Keratinocyte (primary cell): ENCODE measurements at regions not wholly inside any gene's neighbourhood (a gene's known extent, or its start where the extent isn't known, plus 50 kb on each side); places are given as distances from the start of the nearest gene placed in this dataset.

ENCODE experiments used
- DNase-seq: peaks from one replicate; pipeline ENCODE4 v3.0.0-alpha.2; 2011; ENCODE audit warnings: low read depth, missing footprints, low spot score
- FAIRE-seq: peaks from 2 replicates; lab custom pipeline; 2011; peaks lifted over from hg19 to GRCh38; lab: Jason Lieb, UNC
- H2AFZ ChIP-seq: 2 replicates; pipeline ENCODE4 v1.6.0; 2012; ENCODE audit warnings: low read length, control low read depth, inconsistent platforms; ENCODE audit not compliant: control insufficient read depth
- H3K27ac ChIP-seq: 2 replicates; pipeline ENCODE4 v1.5.1; 2011; ENCODE audit warnings: low read length; ENCODE audit not compliant: control insufficient read depth, insufficient read depth
- H3K27me3 ChIP-seq: 3 replicates; pipeline ENCODE4 v1.6.0; 2011; ENCODE audit warnings: low read length; ENCODE audit not compliant: control insufficient read depth, insufficient read depth; ENCODE audit errors: extremely low read depth
- H3K36me3 ChIP-seq, 2 experiments: 2 replicates in 1 of 2; 3 replicates in 1 of 2; pipeline ENCODE4 v1.5.1; 2011; ENCODE audit warnings: low read length in 2 of 2, mild to moderate bottlenecking in 1 of 2; ENCODE audit not compliant: control insufficient read depth in 2 of 2, insufficient read depth in 2 of 2; ENCODE audit errors: extremely low read depth in 1 of 2
- H3K4me1 ChIP-seq: 3 replicates; pipeline ENCODE4 v1.5.1; 2011; ENCODE audit warnings: low read length; ENCODE audit not compliant: control insufficient read depth, insufficient read depth; ENCODE audit errors: extremely low read depth
- H3K4me2 ChIP-seq: 3 replicates; pipeline ENCODE4 v1.6.0; 2011; ENCODE audit warnings: low read depth, low read length; ENCODE audit not compliant: control insufficient read depth, insufficient read depth; ENCODE audit errors: extremely low read depth
- H3K4me3 ChIP-seq, 3 experiments: fragments of 200-600 bp in 1 of 3; sonication (generic) in 1 of 3; 2 replicates in 2 of 3; 3 replicates in 1 of 3; pipeline ENCODE4 v1.5.1; 2011 to 2016; ENCODE audit warnings: low read length in 3 of 3, mild to moderate bottlenecking in 3 of 3, control low read depth in 2 of 3, inconsistent platforms in 1 of 3, low read depth in 1 of 3, mixed read lengths in 1 of 3, mixed run types in 1 of 3, moderate library complexity in 1 of 3; ENCODE audit not compliant: control insufficient read depth in 2 of 3, insufficient read depth in 2 of 3; ENCODE audit errors: extremely low read depth in 1 of 3
- H3K79me2 ChIP-seq: 2 replicates; pipeline ENCODE4 v1.6.0; 2012; ENCODE audit warnings: low read length; ENCODE audit not compliant: control insufficient read depth, insufficient read depth
- H3K9ac ChIP-seq: 3 replicates; pipeline ENCODE4 v1.6.0; 2011; ENCODE audit warnings: low read length; ENCODE audit not compliant: control insufficient read depth, insufficient read depth; ENCODE audit errors: extremely low read depth
- H3K9me1 ChIP-seq: 3 replicates; pipeline ENCODE4 v1.6.0; 2011; ENCODE audit warnings: low read length; ENCODE audit not compliant: control insufficient read depth, insufficient read depth; ENCODE audit errors: extremely low read depth
- H3K9me3 ChIP-seq: 2 replicates; pipeline ENCODE4 v1.5.1; 2012; ENCODE audit warnings: low read depth, low read length; ENCODE audit not compliant: control insufficient read depth
- H4K20me1 ChIP-seq: 3 replicates; pipeline ENCODE4 v1.6.0; 2011; ENCODE audit warnings: low read length; ENCODE audit not compliant: control insufficient read depth, insufficient read depth; ENCODE audit errors: extremely low read depth
- EZH2 ChIP-seq: IDR thresholded peaks from one replicate; pipeline ENCODE4 v1.6.1; 2012; ENCODE audit warnings: inconsistent platforms, mild to moderate bottlenecking, low read length, moderate library complexity
- dilution Hi-C: fragments of 300-500 bp; cut with MboI; formaldehyde crosslinking; loops from one replicate; pipeline ENCODE4 v1.7.0; 2020; ENCODE audit warnings: low sequenced_read_pairs; ENCODE audit not compliant: extremely low pct_ligation_motif_present
- TF ChIP-seq, protein P1 (sequence below), 3 experiments: IDR thresholded peaks in 1 of 3; conservative IDR thresholded peaks in 1 of 3; optimal IDR thresholded peaks in 1 of 3; 2 replicates in 2 of 3; 3 replicates in 1 of 3; pipeline versions ENCODE3 to v1.5.1; 2011; ENCODE audit warnings: low read length in 3 of 3, mild to moderate bottlenecking in 3 of 3, moderate library complexity in 2 of 3, control low read depth in 1 of 3, inconsistent platforms in 1 of 3; ENCODE audit not compliant: insufficient read depth in 2 of 3; ENCODE audit errors: extremely low read depth in 1 of 3

DNA sequence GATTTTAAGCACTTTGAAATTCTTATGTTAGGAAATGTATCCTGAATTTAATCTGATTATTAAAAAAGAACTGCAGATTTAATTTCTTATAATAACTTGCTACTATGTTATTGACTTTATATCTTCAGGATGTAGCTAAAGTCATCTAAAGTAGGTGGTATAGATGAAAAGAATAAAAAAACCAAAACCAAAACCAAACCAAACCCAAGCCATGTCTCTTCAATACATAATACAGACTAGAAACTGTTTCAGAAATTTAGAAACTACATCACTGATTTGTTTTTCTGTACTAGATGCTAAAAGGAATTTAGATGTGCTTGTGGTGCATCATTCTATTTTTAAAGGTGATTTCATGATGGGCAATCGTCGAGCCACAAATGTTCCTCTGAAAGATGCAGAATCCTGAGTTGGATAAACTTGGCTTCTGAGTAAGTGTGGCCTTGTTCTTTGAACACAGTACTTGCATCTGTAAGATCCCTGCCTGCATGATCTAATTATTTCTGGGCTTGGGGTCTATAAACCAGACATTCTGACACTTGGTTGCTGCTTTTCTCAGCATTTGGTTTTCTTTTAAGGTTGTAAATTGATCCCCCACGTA is 287.1 kb upstream of the SUCLG2 start:
- dilution Hi-C loops = no loop called here
- Histone ChIP-seq H3K36me3 (no peaks in the 10 kb centered on the region), H3K9me3 (no peaks in the 10 kb centered on the region), H3K4me3 (no peak overlapping the region), H3K27me3 (no peaks in the 10 kb centered on the region), H3K79me2 (no peaks in the 10 kb centered on the region), H3K9me1 (no peaks in the 10 kb centered on the region), H3K27ac (no peak overlapping the region), H4K20me1 (no peaks in the 10 kb centered on the region), H3K4me1 (no peaks in the 10 kb centered on the region), H3K9ac (no peak overlapping the region), H3K4me2 (no peak overlapping the region), H2AFZ (no peak overlapping the region)
- DNase-seq (no peak), FAIRE-seq (no peak)
- TF ChIP-seq, protein P1, sequence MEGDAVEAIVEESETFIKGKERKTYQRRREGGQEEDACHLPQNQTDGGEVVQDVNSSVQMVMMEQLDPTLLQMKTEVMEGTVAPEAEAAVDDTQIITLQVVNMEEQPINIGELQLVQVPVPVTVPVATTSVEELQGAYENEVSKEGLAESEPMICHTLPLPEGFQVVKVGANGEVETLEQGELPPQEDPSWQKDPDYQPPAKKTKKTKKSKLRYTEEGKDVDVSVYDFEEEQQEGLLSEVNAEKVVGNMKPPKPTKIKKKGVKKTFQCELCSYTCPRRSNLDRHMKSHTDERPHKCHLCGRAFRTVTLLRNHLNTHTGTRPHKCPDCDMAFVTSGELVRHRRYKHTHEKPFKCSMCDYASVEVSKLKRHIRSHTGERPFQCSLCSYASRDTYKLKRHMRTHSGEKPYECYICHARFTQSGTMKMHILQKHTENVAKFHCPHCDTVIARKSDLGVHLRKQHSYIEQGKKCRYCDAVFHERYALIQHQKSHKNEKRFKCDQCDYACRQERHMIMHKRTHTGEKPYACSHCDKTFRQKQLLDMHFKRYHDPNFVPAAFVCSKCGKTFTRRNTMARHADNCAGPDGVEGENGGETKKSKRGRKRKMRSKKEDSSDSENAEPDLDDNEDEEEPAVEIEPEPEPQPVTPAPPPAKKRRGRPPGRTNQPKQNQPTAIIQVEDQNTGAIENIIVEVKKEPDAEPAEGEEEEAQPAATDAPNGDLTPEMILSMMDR (optimal IDR thresholded peaks at IDR 0.05 in 1 of 3, IDR thresholded peaks at IDR 0.05 in 1 of 3, conservative IDR thresholded peaks at IDR 0.05 in 1 of 3; ENCODE audit: extremely low read depth in 1 of 3, insufficient read depth in 2 of 3, low read length in 3 of 3) = no peak
- no peak for TF ChIP-seq EZH2

DNA sequence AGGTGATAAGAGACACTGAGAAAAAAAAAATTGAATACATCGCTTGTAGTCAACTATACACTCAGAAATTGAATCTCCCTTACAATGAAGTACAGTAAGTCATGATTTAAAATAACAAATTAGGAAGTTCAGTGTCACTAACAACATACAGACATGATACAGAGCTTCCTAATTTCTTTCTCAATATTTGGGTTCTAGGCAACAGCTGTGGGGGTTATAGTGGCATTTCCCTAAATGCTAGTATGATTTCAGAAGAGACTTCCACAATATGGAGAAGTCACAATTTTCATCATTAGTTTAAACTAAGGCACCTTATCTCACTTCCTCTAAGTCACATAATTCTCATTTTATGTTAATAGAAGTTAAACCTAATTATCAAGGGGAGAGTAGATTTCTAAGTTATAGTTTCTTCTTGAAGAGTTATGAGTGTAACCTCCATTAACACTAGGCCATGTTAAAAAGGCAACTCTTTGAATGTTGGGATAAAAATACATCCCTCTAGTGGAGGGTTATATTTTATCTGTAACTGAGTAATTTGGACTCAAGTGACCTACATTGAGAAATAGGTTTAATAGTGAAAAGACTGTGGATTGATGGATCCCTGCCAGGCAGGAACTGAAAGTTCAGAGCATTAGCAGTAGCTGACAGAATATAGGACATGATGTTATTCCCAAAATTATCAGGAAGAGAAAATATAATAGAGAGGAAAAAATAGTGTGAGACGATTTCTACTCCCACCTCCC is 286.0 kb upstream of the SUCLG2 start:
- Histone ChIP-seq H3K79me2 (no peaks in the 10 kb centered on the region), H3K9me3 (no peaks in the 10 kb centered on the region), H3K36me3 (no peaks in the 10 kb centered on the region), H3K4me1 (no peaks in the 10 kb centered on the region), H3K9ac (no peak overlapping the region), H3K27me3 (no peaks in the 10 kb centered on the region), H3K9me1 (no peaks in the 10 kb centered on the region), H3K4me2 (no peak overlapping the region), H3K27ac (no peak overlapping the region), H4K20me1 (no peaks in the 10 kb centered on the region), H3K4me3 (no peak overlapping the region), H2AFZ (no peak overlapping the region)
- no peak for DNase-seq
- TF ChIP-seq, protein P1 (optimal IDR thresholded peaks at IDR 0.05 in 1 of 3, IDR thresholded peaks at IDR 0.05 in 1 of 3, conservative IDR thresholded peaks at IDR 0.05 in 1 of 3; ENCODE audit: extremely low read depth in 1 of 3, insufficient read depth in 2 of 3, low read length in 3 of 3) = no peak
- TF ChIP-seq EZH2 = no peak
- dilution Hi-C loops = no loop called here
- no peak for FAIRE-seq
